ENCODE measurements at regions not wholly inside any gene's neighbourhood (a gene's known extent, or its start where the extent isn't known, plus 50 kb on each side); places are given as distances from the start of the nearest gene placed in this dataset.
"Not testable (repeated sequence)": the region's sequence is repeated elsewhere in the genome, so short reads cannot be mapped to it uniquely, and the experiment has no call there.

- Histone ChIP-seq H3K9me3 (ENCODE audit: severe bottlenecking) (no peaks in the 10 kb centered on the region), H3K4me3 (ENCODE audit: severe bottlenecking) (no peak overlapping the region), H3K27me3 (ENCODE audit: insufficient read depth, poor library complexity, severe bottlenecking) (no peaks in the 10 kb centered on the region), H3K36me3 (ENCODE audit: low read depth) (no peaks in the 10 kb centered on the region), H3K4me1 (ENCODE audit: insufficient read depth, poor library complexity, severe bottlenecking) (peaks cover 16% of the 10 kb centered on the region), H3K27ac (ENCODE audit: poor library complexity, severe bottlenecking) (no peak overlapping the region)
- no peak for DNase-seq (ENCODE audit: low spot score)
- TF ChIP-seq, protein P1, sequence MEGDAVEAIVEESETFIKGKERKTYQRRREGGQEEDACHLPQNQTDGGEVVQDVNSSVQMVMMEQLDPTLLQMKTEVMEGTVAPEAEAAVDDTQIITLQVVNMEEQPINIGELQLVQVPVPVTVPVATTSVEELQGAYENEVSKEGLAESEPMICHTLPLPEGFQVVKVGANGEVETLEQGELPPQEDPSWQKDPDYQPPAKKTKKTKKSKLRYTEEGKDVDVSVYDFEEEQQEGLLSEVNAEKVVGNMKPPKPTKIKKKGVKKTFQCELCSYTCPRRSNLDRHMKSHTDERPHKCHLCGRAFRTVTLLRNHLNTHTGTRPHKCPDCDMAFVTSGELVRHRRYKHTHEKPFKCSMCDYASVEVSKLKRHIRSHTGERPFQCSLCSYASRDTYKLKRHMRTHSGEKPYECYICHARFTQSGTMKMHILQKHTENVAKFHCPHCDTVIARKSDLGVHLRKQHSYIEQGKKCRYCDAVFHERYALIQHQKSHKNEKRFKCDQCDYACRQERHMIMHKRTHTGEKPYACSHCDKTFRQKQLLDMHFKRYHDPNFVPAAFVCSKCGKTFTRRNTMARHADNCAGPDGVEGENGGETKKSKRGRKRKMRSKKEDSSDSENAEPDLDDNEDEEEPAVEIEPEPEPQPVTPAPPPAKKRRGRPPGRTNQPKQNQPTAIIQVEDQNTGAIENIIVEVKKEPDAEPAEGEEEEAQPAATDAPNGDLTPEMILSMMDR (IDR thresholded peaks at IDR 0.05; ENCODE audit: poor library complexity, severe bottlenecking) = no peak
- no peak for ATAC-seq (ENCODE audit: low read depth)
Measured at GRCh38 chr1:66468722-66469121, 65.2 kb upstream of the SGIP1 start.

- DNase-seq (ENCODE audit: low spot score) (no peak), ATAC-seq (ENCODE audit: low read depth) (no peak)
- TF ChIP-seq, protein P1 (IDR thresholded peaks at IDR 0.05; ENCODE audit: poor library complexity, severe bottlenecking) = no peak
- H3K27ac ChIP-seq (ENCODE audit: poor library complexity, severe bottlenecking) = no peak overlapping the region
- H3K9me3 ChIP-seq (ENCODE audit: severe bottlenecking) = no peaks in the 10 kb centered on the region
- H3K36me3 ChIP-seq (ENCODE audit: low read depth) = no peaks in the 10 kb centered on the region
- peaks cover 11% of the 10 kb centered on the region for H3K4me1 ChIP-seq (ENCODE audit: insufficient read depth, poor library complexity, severe bottlenecking)
- no peak overlapping the region for H3K4me3 ChIP-seq (ENCODE audit: severe bottlenecking)
- H3K27me3 ChIP-seq (ENCODE audit: insufficient read depth, poor library complexity, severe bottlenecking) = no peaks in the 10 kb centered on the region
Measured at GRCh38 chr1:66475940-66476339, 58.0 kb upstream of the SGIP1 start.

DNA sequence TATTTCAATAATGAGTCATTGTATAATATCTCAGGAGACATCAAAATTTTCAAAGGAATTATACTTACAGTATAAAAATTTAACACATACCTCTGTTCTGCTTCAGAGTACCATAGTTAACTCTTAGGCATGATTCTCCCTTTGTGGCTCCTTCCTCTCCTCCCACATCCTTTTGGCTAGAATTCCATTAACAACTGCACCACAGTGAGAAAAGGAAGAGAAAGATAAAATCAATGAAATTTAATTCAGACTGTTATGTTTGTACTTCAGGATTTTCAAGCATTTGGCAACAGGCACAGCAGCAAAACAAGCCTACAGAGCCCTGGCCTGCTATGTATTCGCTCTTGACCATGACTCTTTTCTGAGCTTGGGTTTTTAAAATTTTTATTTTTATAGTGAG lies 57.2 kb upstream of the SGIP1 start:
- H3K27me3 ChIP-seq (ENCODE audit: insufficient read depth, poor library complexity, severe bottlenecking) = no peaks in the 10 kb centered on the region
- ATAC-seq (ENCODE audit: low read depth) (no peak), DNase-seq (ENCODE audit: low spot score) (no peak)
- no peaks in the 10 kb centered on the region for H3K9me3 ChIP-seq (ENCODE audit: severe bottlenecking)
- peak overlapping the region; percentile 72 for H3K27ac ChIP-seq (ENCODE audit: poor library complexity, severe bottlenecking)
- no peaks in the 10 kb centered on the region for H3K36me3 ChIP-seq (ENCODE audit: low read depth)
- TF ChIP-seq, protein P1 (IDR thresholded peaks at IDR 0.05; ENCODE audit: poor library complexity, severe bottlenecking) = no peak
- H3K4me3 ChIP-seq (ENCODE audit: severe bottlenecking) = no peak overlapping the region
- H3K4me1 ChIP-seq (ENCODE audit: insufficient read depth, poor library complexity, severe bottlenecking) = peaks cover 11% of the 10 kb centered on the region

GRCh38 chr1:66478116-66478515 lies 55.8 kb upstream of the SGIP1 start:
- ATAC-seq (ENCODE audit: low read depth) (peak; percentile 99), DNase-seq (ENCODE audit: low spot score) (no peak)
- Histone ChIP-seq H3K9me3 (ENCODE audit: severe bottlenecking) (no peaks in the 10 kb centered on the region), H3K4me1 (ENCODE audit: insufficient read depth, poor library complexity, severe bottlenecking) (peaks cover 11% of the 10 kb centered on the region), H3K36me3 (ENCODE audit: low read depth) (no peaks in the 10 kb centered on the region), H3K4me3 (ENCODE audit: severe bottlenecking) (no peak overlapping the region), H3K27me3 (ENCODE audit: insufficient read depth, poor library complexity, severe bottlenecking) (no peaks in the 10 kb centered on the region), H3K27ac (ENCODE audit: poor library complexity, severe bottlenecking) (peak overlapping the region; percentile 72)
- TF ChIP-seq, protein P1 (IDR thresholded peaks at IDR 0.05; ENCODE audit: poor library complexity, severe bottlenecking) = no peak

DNA sequence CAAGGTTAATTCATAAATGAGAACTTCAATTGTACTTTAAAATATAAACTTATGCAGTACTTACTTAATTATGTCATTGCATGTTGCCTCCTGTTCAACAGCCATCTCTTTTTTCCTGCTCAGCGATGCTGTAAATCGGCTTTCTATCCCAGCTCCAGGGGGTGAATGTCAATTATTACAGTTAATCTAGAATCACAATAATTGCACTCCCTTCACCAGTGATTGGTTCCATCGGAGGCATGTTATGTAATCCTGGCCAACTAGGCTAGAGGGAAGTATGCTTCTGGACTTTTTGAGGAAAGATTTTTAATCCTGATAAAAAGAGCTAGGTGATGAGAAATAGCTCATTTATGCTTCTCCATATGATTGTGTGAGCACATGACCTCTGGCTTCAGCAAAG lies 53.8 kb upstream of the SGIP1 start:
- no peak for ATAC-seq (ENCODE audit: low read depth)
- Histone ChIP-seq H3K27ac (ENCODE audit: poor library complexity, severe bottlenecking) (no peak overlapping the region), H3K4me1 (ENCODE audit: insufficient read depth, poor library complexity, severe bottlenecking) (peaks cover 11% of the 10 kb centered on the region), H3K4me3 (ENCODE audit: severe bottlenecking) (no peak overlapping the region), H3K9me3 (ENCODE audit: severe bottlenecking) (no peaks in the 10 kb centered on the region), H3K27me3 (ENCODE audit: insufficient read depth, poor library complexity, severe bottlenecking) (no peaks in the 10 kb centered on the region), H3K36me3 (ENCODE audit: low read depth) (no peaks in the 10 kb centered on the region)
- TF ChIP-seq, protein P1 (IDR thresholded peaks at IDR 0.05; ENCODE audit: poor library complexity, severe bottlenecking) = no peak
- no peak for DNase-seq (ENCODE audit: low spot score)

DNA sequence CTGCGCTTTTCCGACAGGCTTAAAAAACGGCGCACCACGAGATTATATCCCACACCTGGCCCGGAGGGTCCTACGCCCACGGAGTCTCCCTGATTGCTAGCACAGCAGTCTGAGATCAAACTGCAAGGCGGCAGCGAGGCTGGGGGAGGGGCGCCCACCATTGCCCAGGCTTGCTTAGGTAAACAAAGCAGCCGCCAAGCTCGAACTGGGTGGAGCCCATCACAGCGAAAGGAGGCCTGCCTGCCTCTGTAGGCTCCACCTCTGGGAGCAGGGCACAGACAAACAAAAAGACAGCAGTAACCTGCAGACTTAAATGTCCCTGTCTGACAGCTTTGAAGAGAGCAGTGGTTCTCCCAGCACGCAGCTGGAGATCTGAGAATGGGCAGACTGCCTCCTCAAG lies 52.7 kb upstream of the SGIP1 start:
- not testable (repeated sequence) for H3K36me3 ChIP-seq (ENCODE audit: low read depth); H3K27ac ChIP-seq (ENCODE audit: poor library complexity, severe bottlenecking); H3K27me3 ChIP-seq (ENCODE audit: insufficient read depth, poor library complexity, severe bottlenecking); ATAC-seq (ENCODE audit: low read depth); DNase-seq (ENCODE audit: low spot score); H3K9me3 ChIP-seq (ENCODE audit: severe bottlenecking); H3K4me3 ChIP-seq (ENCODE audit: severe bottlenecking)
- H3K4me1 ChIP-seq (ENCODE audit: insufficient read depth, poor library complexity, severe bottlenecking) = peaks cover 11% of the 10 kb centered on the region

Data from RWPE2 (cell line).